GM12878 (cell line): ENCODE measurements at regions not wholly inside any gene's neighbourhood (a gene's known extent, or its start where the extent isn't known, plus 50 kb on each side); places are given as distances from the start of the nearest gene placed in this dataset.

Experiments
- ATAC-seq: fragments of 200-7000 bp; cut with Tn5 transposase; 3 replicates; pipeline ENCODE4 v1.9.1; 2020; ENCODE audit warnings: mild to moderate bottlenecking, moderate library complexity
- BruUV-seq: library from RNA; stranded (reverse); fragments of 400-500 nt; replicated peaks from 2 replicates; lab custom pipeline; 2021; lab: Mats Ljungman, UMichigan
- CTCF ChIA-PET: fragments of 300-600 bp; sonication (Branson Sonifier 250); formaldehyde crosslinking; extraction: SDS; loops from one replicate; lab custom pipeline; 2021; ENCODE audit warnings: inconsistent platforms; lab: Yijun Ruan, JAX
- POLR2A ChIA-PET: fragments of 350-600 bp; formaldehyde crosslinking; extraction: SDS; loops from one replicate; lab custom pipeline; 2021; ENCODE audit warnings: inconsistent platforms; lab: Charles Lee
- RAD21 ChIA-PET: fragments of 300-600 bp; sonication (Branson Sonifier 250); formaldehyde crosslinking; loops from one replicate; lab custom pipeline; 2023; ENCODE audit warnings: antibody characterized with exemption; ENCODE audit not compliant: unreplicated experiment; lab: Charles Lee
- SMC1A ChIA-PET: fragments of 300-600 bp; sonication (Branson Sonifier 250); formaldehyde crosslinking; loops from one replicate; lab custom pipeline; 2023; ENCODE audit not compliant: unreplicated experiment, uncharacterized antibody; lab: Charles Lee
- DNase-seq: peaks from one replicate; pipeline ENCODE4 v3.0.0-alpha.2; 2011; ENCODE audit warnings: low read depth, low spot score
- FAIRE-seq: peaks from 3 replicates; lab custom pipeline; 2011; peaks lifted over from hg19 to GRCh38; lab: Jason Lieb, UNC
- H2AFZ ChIP-seq: 2 replicates; pipeline ENCODE4 v1.6.0; 2011; ENCODE audit warnings: low read depth, low read length, control low read depth; ENCODE audit not compliant: control insufficient read depth
- H3K27ac ChIP-seq: 2 replicates; pipeline ENCODE4 v1.5.1; 2011; ENCODE audit warnings: control low read depth; ENCODE audit not compliant: control insufficient read depth, insufficient read depth
- H3K27me3 ChIP-seq, 2 experiments: replicated peaks in 1 of 2; 2 replicates each; pipeline versions ENCODE4 v1.6.0 to v1.6.1; 2011; ENCODE audit warnings: low read length in 1 of 2; ENCODE audit not compliant: control insufficient read depth in 2 of 2, insufficient read depth in 2 of 2
- H3K36me3 ChIP-seq, 2 experiments: 2 replicates each; pipeline ENCODE4 v1.5.1; 2011; ENCODE audit warnings: low read length in 1 of 2; ENCODE audit not compliant: control insufficient read depth in 2 of 2, insufficient read depth in 2 of 2
- H3K4me1 ChIP-seq: 2 replicates; pipeline ENCODE4 v1.6.1; 2011; ENCODE audit warnings: mild to moderate bottlenecking, low read length, moderate library complexity, mixed read lengths; ENCODE audit not compliant: control insufficient read depth, insufficient read depth
- H3K4me2 ChIP-seq: 2 replicates; pipeline ENCODE4 v1.6.0; 2011; ENCODE audit warnings: control low read depth; ENCODE audit not compliant: control insufficient read depth, insufficient read depth
- H3K4me3 ChIP-seq: fragments of 200-600 bp; sonication (generic); 2 replicates; pipeline ENCODE4 v1.5.1; 2016
- H3K79me2 ChIP-seq: 2 replicates; pipeline ENCODE4 v1.6.0; 2011; ENCODE audit warnings: low read length; ENCODE audit not compliant: control insufficient read depth, insufficient read depth
- H3K9ac ChIP-seq: 2 replicates; pipeline ENCODE4 v1.8.0; 2011; ENCODE audit warnings: low read length, control low read depth, mixed read lengths; ENCODE audit not compliant: control insufficient read depth, insufficient read depth
- H3K9me3 ChIP-seq: replicated peaks from 3 replicates; pipeline ENCODE4 v1.5.1; 2011; ENCODE audit warnings: mild to moderate bottlenecking, low read length; ENCODE audit not compliant: control insufficient read depth, insufficient read depth
- H4K20me1 ChIP-seq: 2 replicates; pipeline ENCODE4 v1.6.0; 2011; ENCODE audit not compliant: control insufficient read depth, insufficient read depth
- ATF7 ChIP-seq: fragments of 450-650 bp; IDR thresholded peaks from 2 replicates; pipeline ENCODE4 v1.6.1; 2016; ENCODE audit warnings: low read depth, mild to moderate bottlenecking
- BHLHE40 ChIP-seq, 2 experiments: fragments of 450-650 bp in 1 of 2; IDR thresholded peaks; 2 replicates each; pipeline ENCODE4 v1.6.1; 2011 to 2017; ENCODE audit warnings: low read depth in 2 of 2, borderline replicate concordance in 1 of 2, improper control_type of control experiment in 1 of 2, low read length in 1 of 2, mild to moderate bottlenecking in 1 of 2
- CBFB ChIP-seq: IDR thresholded peaks from 2 replicates; pipeline ENCODE4 v1.6.1; 2016; ENCODE audit warnings: antibody characterized with exemption, low read depth
- CBX5 ChIP-seq: sonication (generic); IDR thresholded peaks from 2 replicates; pipeline ENCODE4 v1.6.1; 2016; ENCODE audit warnings: low read depth, moderate library complexity, mild to moderate bottlenecking, inconsistent platforms
- HDGF ChIP-seq: fragments of 450-650 bp; IDR thresholded peaks from 2 replicates; pipeline ENCODE4 v1.6.1; 2016; ENCODE audit warnings: antibody characterized with exemption
- HSF1 ChIP-seq: fragments of 150-350 bp; IDR thresholded peaks from 2 replicates; pipeline ENCODE4 v1.6.1; 2014; ENCODE audit warnings: mild to moderate bottlenecking, low read depth, low read length
- JUNB ChIP-seq: IDR thresholded peaks from 2 replicates; pipeline ENCODE4 v1.6.1; 2016; ENCODE audit warnings: antibody characterized with exemption, mild to moderate bottlenecking
- NFYA ChIP-seq: IDR thresholded peaks from 2 replicates; pipeline ENCODE4 v1.6.1; 2011; ENCODE audit warnings: low read depth, mild to moderate bottlenecking, low read length, improper control_type of control experiment, borderline replicate concordance
- NR2C1 ChIP-seq: fragments of 450-650 bp; IDR thresholded peaks from 2 replicates; pipeline ENCODE4 v1.6.1; 2017; ENCODE audit warnings: antibody characterized with exemption, mild to moderate bottlenecking, moderate library complexity
- NRF1 ChIP-seq: conservative IDR thresholded peaks from 2 replicates; pipeline ENCODE4 v1.6.1; 2011; ENCODE audit warnings: mild to moderate bottlenecking, low read depth, low read length, improper control_type of control experiment
- PBX3 ChIP-seq: IDR thresholded peaks from 2 replicates; pipeline ENCODE4 v1.6.1; 2011; ENCODE audit warnings: mild to moderate bottlenecking, low read depth, low read length, moderate library complexity; ENCODE audit not compliant: insufficient replicate concordance
- RELA ChIP-seq: fragments of 450-650 bp; IDR thresholded peaks from 2 replicates; pipeline ENCODE4 v1.8.0; 2014; ENCODE audit warnings: borderline replicate concordance; ENCODE audit not compliant: partially characterized antibody
- STAT3 ChIP-seq: IDR thresholded peaks from 2 replicates; pipeline ENCODE4 v1.6.1; 2011; ENCODE audit warnings: low read depth, low read length, improper control_type of control experiment
- TARDBP ChIP-seq: IDR thresholded peaks from 2 replicates; pipeline ENCODE4 v1.6.1; 2016; ENCODE audit warnings: borderline replicate concordance
- YBX1 ChIP-seq: fragments of 450-650 bp; IDR thresholded peaks from 2 replicates; pipeline ENCODE4 v1.6.1; 2016; ENCODE audit warnings: antibody characterized with exemption
- ZSCAN29 ChIP-seq: fragments of 450-650 bp; IDR thresholded peaks from 2 replicates; pipeline ENCODE4 v1.6.1; 2017; ENCODE audit warnings: mild to moderate bottlenecking, moderate library complexity
- WGBS: methylation state at CpG from one replicate; pipeline ENCODE4 v1.1.6; 2016; ENCODE audit warnings: low lambda C conversion rate; ENCODE audit not compliant: insufficient replicate concordance, insufficient coverage; ENCODE audit errors: missing lambda C conversion rate; 5-methylcytosine and 5-hydroxymethylcytosine counted together
- in situ Hi-C: fragments of 300-500 bp; cut with MboI; formaldehyde crosslinking; loops from 9 replicates; pipeline ENCODE4 v1.14.3; 2018; ENCODE audit warnings: mixed read lengths
- intact Hi-C: fragments of 100-400 bp; cut with micrococcal nuclease; formaldehyde crosslinking; loops from one replicate; pipeline ENCODE4 v1.14.2; 2022; ENCODE audit not compliant: unreplicated experiment

DNA sequence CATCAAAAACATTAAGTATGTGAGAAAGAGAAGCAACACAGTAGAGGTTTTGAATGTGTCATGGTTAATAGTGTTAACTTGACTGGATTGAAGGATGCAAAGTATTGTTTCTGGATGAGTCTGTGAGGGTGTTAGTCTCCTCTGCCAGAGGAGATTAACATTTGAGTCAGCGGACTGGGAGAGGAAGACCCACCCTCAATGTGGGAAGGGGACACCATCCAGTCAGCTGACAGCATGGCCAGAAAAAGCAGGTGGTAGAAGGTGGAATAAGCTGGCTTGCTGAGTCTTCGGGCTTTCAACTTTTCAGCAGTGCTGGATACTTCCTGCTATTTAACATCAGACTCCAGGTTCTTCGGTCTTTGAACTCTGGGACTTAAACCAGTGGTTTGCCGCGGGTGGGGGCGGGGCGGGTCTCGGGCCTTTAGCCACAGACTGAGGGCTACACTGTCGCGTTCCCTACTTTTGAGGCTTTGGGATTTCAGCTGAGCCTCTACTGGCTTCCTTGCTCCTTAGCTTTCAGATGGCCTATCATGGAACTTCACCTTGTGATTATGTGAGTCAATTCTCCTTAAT, 309.9 kb upstream of the ST8SIA4 start:
- H3K9ac ChIP-seq: no peak overlapping the region
- DNase-seq (no peak), FAIRE-seq (no peak), ATAC-seq (no peak)
- intact Hi-C loops (no loop called here), in situ Hi-C loops (no loop called here)
- POLR2A ChIA-PET: no interaction called here
- 52% methylated on average over 10 of the region's 10 CpGs for WGBS
- BruUV-seq: no TSS peak
- H3K36me3 ChIP-seq: no peaks in the 10 kb centered on the region
- SMC1A ChIA-PET: interaction anchor here (0.5 kb wide), 1 partner anchor 84 kb away, joined by 5 read pairs; no protein-coding TSS in a partner anchor
- no peaks in the 10 kb centered on the region for H3K79me2 ChIP-seq
- no peaks in the 10 kb centered on the region for H3K27me3 ChIP-seq
- no peak overlapping the region for H3K4me2 ChIP-seq
- CTCF ChIA-PET: no interaction called here
- no peaks in the 10 kb centered on the region for H3K4me1 ChIP-seq
- no peaks in the 10 kb centered on the region for H4K20me1 ChIP-seq
- no peak overlapping the region for H3K27ac ChIP-seq
- H3K9me3 ChIP-seq: no peaks in the 10 kb centered on the region
- TF ChIP-seq NR2C1 (no peak), JUNB (no peak), STAT3 (no peak), CBFB (no peak), YBX1 (no peak), HSF1 (no peak), RELA (no peak), ZSCAN29 (no peak), PBX3 (no peak), HDGF (no peak), ATF7 (no peak), BHLHE40 (IDR thresholded peaks at IDR 0.05; ENCODE audit: borderline replicate concordance in 1 of 2, low read depth in 2 of 2, low read length in 1 of 2) (no peak), NRF1 (no peak), TARDBP (no peak), NFYA (no peak), CBX5 (no peak)
- H3K4me3 ChIP-seq: no peak overlapping the region
- H2AFZ ChIP-seq: no peak overlapping the region
- RAD21 ChIA-PET: no interaction called here
